ENCODE measurements at regions not wholly inside any gene's neighbourhood (a gene's known extent, or its start where the extent isn't known, plus 50 kb on each side); places are given as distances from the start of the nearest gene placed in this dataset.

DNA sequence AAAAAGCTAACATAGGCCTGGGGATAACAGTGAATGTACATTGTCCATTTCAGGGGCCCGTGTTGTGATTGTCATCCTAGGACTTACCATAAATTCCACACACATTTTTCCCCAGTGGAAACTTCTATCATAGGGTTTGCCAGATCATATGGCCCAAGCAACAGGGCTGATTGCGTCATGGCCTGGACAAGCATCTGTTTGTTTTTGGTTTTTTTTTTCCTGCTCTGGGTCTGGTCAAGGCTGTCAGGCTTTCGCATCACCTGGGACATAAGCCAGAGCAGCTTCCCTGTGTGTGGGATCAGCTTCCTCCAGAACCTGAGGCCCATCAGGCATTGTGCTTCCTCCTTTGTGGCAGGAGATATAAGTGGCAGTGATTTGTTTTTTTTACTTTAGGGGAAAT, 598.5 kb upstream of the USP24 start:
- no peak overlapping the region for H2AFZ ChIP-seq (ENCODE audit: low read length)
- H3K9me3 ChIP-seq (ENCODE audit: low read length) = no peaks in the 10 kb centered on the region
- H3K27ac ChIP-seq (ENCODE audit: extremely low read length, insufficient read depth, low read length) = no peak overlapping the region
- intact Hi-C loops (cut with micrococcal nuclease; ENCODE audit: unreplicated experiment) = no loop called here
- no peak overlapping the region for H3K4me3 ChIP-seq (replicated peaks in 1 of 3; ENCODE audit: insufficient read depth in 1 of 3, low read depth in 2 of 3, low read length in 3 of 3)
- H3K36me3 ChIP-seq (replicated peaks in 1 of 2; ENCODE audit: control insufficient read depth in 1 of 2, insufficient read depth in 2 of 2, low read length in 2 of 2) = no peaks in the 10 kb centered on the region
- FAIRE-seq (no peak), DNase-seq (ENCODE audit: low spot score) (peak; percentile 35), ATAC-seq (peak; percentile 31; the same call in 1 of the 3 replicates)
- POLR2A ChIA-PET = no interaction called here
- no peak overlapping the region for H3K9ac ChIP-seq (ENCODE audit: insufficient read depth, low read depth, low read length)
- no peaks in the 10 kb centered on the region for H3K27me3 ChIP-seq (ENCODE audit: control insufficient read depth in 1 of 2, insufficient read depth in 2 of 2, low read length in 2 of 2)
- no peaks in the 10 kb centered on the region for H3K79me2 ChIP-seq (ENCODE audit: insufficient read depth, low read length)
- CTCF ChIA-PET (ENCODE audit: low intra/inter-chr PET ratio, low total read pairs) = no interaction called here
- H3K4me2 ChIP-seq (ENCODE audit: low read depth, low read length) = no peak overlapping the region
- no peaks in the 10 kb centered on the region for H4K20me1 ChIP-seq (ENCODE audit: insufficient read depth, low read length)
- BruUV-seq (replicated peaks) = no TSS peak
- in situ Hi-C loops (cut with HindIII; ENCODE audit: extremely low pct_ligation_motif_present, low pct_unique_long_range_greater_than_20kb) = no loop called here
- peaks cover 24% of the 10 kb centered on the region for H3K4me1 ChIP-seq (ENCODE audit: insufficient read depth, low read length)
- WGBS (ENCODE audit: low lambda C conversion rate) = 19% methylated on average over 3 of the region's 3 CpGs
- TF ChIP-seq ATF7 (IDR thresholded peaks at IDR 0.05) (peak; percentile 59; the same call in 1 of the 2 replicates), ATF7 (CRISPR knock-in tag; IDR thresholded peaks at IDR 0.05) (no peak), AGO1 (IDR thresholded peaks at IDR 0.05; ENCODE audit: low read depth, low read length, poor library complexity, severe bottlenecking) (no peak), NR3C1 (CRISPR knock-in tag; IDR thresholded peaks at IDR 0.05) (no peak), GABPB1 (CRISPR knock-in tag; IDR thresholded peaks at IDR 0.05) (peak; percentile 29; the same call in 1 of the 2 replicates), NCOA2 (CRISPR knock-in tag; IDR thresholded peaks at IDR 0.05) (0 out of 2 replicates have a peak, but pooled peaks have one; percentile 17), ZSCAN29 (CRISPR knock-in tag; conservative IDR thresholded peaks at IDR 0.05) (no peak), SP4 (CRISPR knock-in tag; IDR thresholded peaks at IDR 0.05) (no peak), CEBPG (CRISPR knock-in tag; IDR thresholded peaks at IDR 0.05) (peak; percentile 87), NCOR1 (IDR thresholded peaks at IDR 0.05; ENCODE audit: borderline replicate concordance, low read length) (no peak), ATF4 (CRISPR knock-in tag; IDR thresholded peaks at IDR 0.05) (peak in 1 of 2 experiments; percentile 98; a peak in 2 of 4 replicates), CEBPB (IDR thresholded peaks at IDR 0.05; ENCODE audit: borderline replicate concordance, low read depth, low read length) (peak; percentile 95), ZNF253 (CRISPR knock-in tag; IDR thresholded peaks at IDR 0.05; ENCODE audit: borderline replicate concordance) (no peak), ZZZ3 (CRISPR knock-in tag; IDR thresholded peaks at IDR 0.05; ENCODE audit: borderline replicate concordance) (no peak), NFE2L2 (IDR thresholded peaks at IDR 0.05; ENCODE audit: low read length) (no peak), FOSL2 (CRISPR knock-in tag; IDR thresholded peaks at IDR 0.05) (peak; percentile 53), ZNF446 (CRISPR knock-in tag; IDR thresholded peaks at IDR 0.05) (no peak), ZNF282 (IDR thresholded peaks at IDR 0.05; ENCODE audit: partially characterized antibody) (no peak), ZNF12 (CRISPR knock-in tag; IDR thresholded peaks at IDR 0.05) (peak; percentile 32; the same call in 1 of the 2 replicates), NFKB2 (CRISPR knock-in tag; IDR thresholded peaks at IDR 0.05; ENCODE audit: borderline replicate concordance) (no peak), THAP11 (CRISPR knock-in tag; IDR thresholded peaks at IDR 0.05) (0 out of 2 replicates have a peak, but pooled peaks have one; percentile 33), SMAD3 (CRISPR knock-in tag; IDR thresholded peaks at IDR 0.05) (0 out of 2 replicates have a peak, but pooled peaks have one; percentile 20), MAX (IDR thresholded peaks at IDR 0.05) (no peak), ZNF362 (CRISPR knock-in tag; IDR thresholded peaks at IDR 0.05; ENCODE audit: borderline replicate concordance) (peak; percentile 85), KAT7 (CRISPR knock-in tag; IDR thresholded peaks at IDR 0.05; ENCODE audit: borderline replicate concordance) (no peak), ZNF577 (CRISPR knock-in tag; IDR thresholded peaks at IDR 0.05; ENCODE audit: borderline replicate concordance, low read depth) (no peak)
